ENCODE measurements at regions not wholly inside any gene's neighbourhood (a gene's known extent, or its start where the extent isn't known, plus 50 kb on each side); places are given as distances from the start of the nearest gene placed in this dataset.

GRCh38 chrX:149274516-149275105, 230.5 kb downstream of the IDS start:
- DNase-seq (ENCODE audit: low spot score), result no peak

DNA sequence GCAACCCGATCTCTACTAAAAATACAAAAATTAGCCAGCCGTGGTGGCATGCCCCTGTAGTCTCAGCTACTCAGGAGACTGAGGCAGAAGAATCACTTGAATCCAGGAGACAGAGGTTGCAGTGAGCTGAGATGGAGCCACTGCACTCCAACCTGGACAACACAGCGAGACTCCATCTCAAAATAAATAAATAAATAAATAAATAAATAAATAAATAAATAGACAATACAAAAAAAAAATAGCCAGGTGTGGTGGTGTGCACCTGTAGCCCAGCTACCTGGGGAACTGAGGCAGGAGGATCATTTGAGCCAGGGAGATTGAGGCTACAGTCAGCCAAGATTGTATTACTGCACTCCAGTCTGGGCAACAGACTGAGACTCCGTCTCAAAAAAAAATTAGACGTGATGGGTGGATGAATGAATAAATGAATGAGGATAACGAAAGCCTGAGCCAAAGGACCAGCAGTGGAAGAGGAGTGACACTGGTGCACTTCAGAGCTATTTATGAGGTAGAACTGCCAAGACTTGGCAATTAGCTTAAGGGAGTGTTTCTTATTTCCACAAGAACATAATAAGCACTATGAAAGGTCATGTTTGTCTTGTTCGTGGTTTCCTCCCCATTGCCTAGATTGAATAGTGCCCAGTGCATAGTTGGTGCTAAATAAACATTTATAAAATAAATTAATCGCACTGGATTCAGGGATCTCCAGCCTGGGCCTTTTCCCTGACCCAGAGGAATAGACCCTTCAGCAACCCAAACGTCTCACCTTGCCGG, 232.2 kb downstream of the IDS start:
- DNase-seq (ENCODE audit: low spot score), result no peak

GRCh38 chrX:149267878-149268813, 237.0 kb downstream of the IDS start:
- no peak for DNase-seq (ENCODE audit: low spot score)

GRCh38 chrX:149262086-149262485, 243.0 kb downstream of the IDS start:
- no peak for DNase-seq (ENCODE audit: low spot score)

DNA sequence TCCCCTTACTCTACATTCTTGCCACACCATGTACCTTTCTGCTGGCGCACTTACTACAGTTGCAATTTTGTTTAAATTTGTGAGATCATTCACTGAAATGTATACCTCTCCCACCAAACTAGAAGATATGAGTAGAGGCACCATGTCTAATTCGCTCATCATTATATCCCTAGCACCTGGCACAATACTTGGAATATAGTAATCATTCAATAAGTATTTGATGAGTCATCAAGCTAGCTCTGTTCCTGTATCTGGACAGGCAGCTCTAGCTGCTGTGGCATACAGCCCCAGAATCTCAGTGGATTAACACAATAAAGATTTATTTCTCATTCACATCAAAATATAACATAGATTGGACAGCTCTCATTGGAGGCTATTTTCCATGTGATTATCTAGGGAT, 245.9 kb downstream of the IDS start:
- DNase-seq (ENCODE audit: low spot score), result no peak

GRCh38 chrX:149255860-149256259, 249.2 kb downstream of the IDS start:
- no peak for DNase-seq (ENCODE audit: low spot score)

GRCh38 chrX:149248073-149248625, 257.0 kb downstream of the IDS start:
- no peak for DNase-seq (ENCODE audit: low spot score)

GRCh38 chrX:149230689-149231088, 274.4 kb downstream of the IDS start:
- no peak for DNase-seq (ENCODE audit: low spot score)

GRCh38 chrX:149223854-149224253, 281.3 kb downstream of the IDS start:
- DNase-seq (ENCODE audit: low spot score), result no peak

DNA sequence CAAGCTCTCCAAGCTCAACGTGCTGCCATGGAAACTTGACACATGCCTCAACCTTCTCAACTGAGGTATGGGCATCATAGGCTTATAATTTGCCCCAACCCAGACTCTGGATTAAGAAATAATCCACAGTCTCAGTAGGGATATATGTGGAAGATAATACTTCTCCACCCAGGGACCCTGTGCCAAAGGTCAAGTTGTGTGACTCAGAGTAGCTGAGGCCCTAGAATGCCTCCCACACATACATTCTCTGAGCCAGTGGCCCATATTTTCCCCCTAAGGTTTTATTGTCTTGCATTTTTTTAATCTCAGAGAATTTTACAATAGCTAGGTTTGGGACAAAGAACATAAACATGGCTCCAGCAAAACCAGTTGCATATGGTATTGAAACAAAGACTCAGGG, 283.1 kb downstream of the IDS start:
- no peak for DNase-seq (ENCODE audit: low spot score)

GRCh38 chrX:149221230-149221629, 283.9 kb downstream of the IDS start:
- DNase-seq (ENCODE audit: low spot score), result no peak

GRCh38 chrX:149213264-149213663, 291.8 kb downstream of the IDS start:
- DNase-seq (ENCODE audit: low spot score), result no peak

- no peak for DNase-seq (ENCODE audit: low spot score)
Measured at GRCh38 chrX:149208307-149208706, 296.8 kb downstream of the IDS start.

- no peak for DNase-seq (ENCODE audit: low spot score)
Measured at GRCh38 chrX:149207518-149207917, 297.6 kb downstream of the IDS start.

DNA sequence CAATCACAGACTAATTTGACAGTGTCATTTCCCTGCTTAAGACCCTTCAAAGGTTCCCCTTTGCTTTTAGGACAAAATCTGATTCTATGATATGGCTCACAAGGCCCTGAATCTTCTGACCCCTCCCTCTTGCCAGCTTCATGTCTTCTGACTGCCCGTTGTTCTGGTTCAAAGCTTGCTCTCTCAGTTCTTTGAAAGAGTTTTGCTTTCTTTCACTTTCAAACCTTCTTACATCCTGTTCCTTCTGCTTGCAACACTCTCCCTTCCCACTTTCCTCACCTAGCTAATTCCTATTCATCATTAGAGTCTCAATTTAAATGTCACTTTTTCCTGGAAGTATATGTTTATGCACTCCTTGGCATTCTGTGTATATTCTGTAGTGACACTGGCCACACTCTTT, 299.2 kb downstream of the IDS start:
- no peak for DNase-seq (ENCODE audit: low spot score)

GRCh38 chrX:149205081-149205480, 300.0 kb downstream of the IDS start:
- no peak for DNase-seq (ENCODE audit: low spot score)

- DNase-seq (ENCODE audit: low spot score), result no peak
Measured at GRCh38 chrX:149199734-149200133, 305.4 kb downstream of the IDS start.

- DNase-seq (ENCODE audit: low spot score), result no peak
Measured at GRCh38 chrX:149198980-149199732, 305.9 kb downstream of the IDS start.

GRCh38 chrX:149185087-149185486, 320.0 kb downstream of the IDS start:
- DNase-seq (ENCODE audit: low spot score), result no peak

DNA sequence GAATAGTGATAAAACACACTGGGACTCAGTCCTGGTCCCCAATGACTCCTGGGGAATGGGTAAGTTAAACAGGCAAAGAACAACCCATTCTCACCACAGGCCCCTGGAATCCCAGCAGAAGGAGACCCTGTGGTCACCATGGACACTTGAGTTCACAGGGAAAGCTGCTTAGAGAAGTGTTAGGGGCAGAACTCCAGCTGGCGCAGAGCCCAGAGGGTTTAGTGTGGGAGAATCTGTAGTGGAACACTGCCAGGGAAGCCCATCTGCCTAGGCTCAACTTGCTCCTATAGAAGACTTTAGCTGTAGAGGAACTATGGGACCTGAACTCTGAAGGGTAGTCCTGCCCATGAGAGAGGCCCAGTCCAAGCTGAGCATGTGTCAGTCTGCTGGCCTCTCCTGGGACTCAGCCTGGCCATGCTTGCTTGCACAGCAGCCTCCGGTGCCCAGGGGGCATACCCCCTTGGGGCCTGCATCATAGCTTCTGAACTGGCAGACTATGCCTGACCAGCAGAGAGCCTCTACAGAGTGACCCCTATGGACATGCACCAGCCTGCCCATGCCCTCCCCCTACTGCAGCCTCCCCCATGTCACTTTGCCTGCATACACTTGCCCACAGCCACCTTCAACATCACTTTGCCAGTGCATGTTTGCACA, 343.5 kb downstream of the IDS start:
- DNase-seq (ENCODE audit: low spot score), result no peak

DNA sequence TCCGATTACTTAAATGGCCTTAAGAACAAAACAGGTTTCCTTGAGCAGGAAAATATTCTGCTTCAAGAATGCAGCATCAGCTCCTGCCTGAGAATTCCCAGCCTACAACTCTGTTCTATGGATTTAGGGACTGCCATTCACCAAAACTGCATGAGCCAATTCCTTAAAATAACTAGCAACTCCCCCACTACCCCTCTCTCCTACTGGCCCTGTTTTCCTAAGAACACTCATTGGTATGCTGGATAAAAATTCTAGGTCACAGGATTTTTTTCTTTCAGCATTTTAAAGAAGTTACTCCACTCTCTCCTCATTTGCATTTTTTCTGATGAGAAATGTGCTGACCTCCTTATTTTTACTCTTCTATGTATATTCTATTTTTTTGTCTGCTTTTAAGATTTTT, 347.1 kb downstream of the IDS start:
- DNase-seq (ENCODE audit: low spot score), result no peak

All from CD4-positive, alpha-beta T cell treated with Interleukin-15 for 4 hours (primary cell).